SK-N-SH (cell line): ENCODE measurements at regions not wholly inside any gene's neighbourhood (a gene's known extent, or its start where the extent isn't known, plus 50 kb on each side); places are given as distances from the start of the nearest gene placed in this dataset.

Source experiments
- CTCF ChIA-PET: fragments of 300-600, 350-600 bp; formaldehyde crosslinking; extraction: SDS; loops from one replicate; lab custom pipeline; 2021; lab: Yijun Ruan, JAX
- POLR2A ChIA-PET: fragments of 350-600 bp; sonication (Branson Sonifier 250); formaldehyde crosslinking; extraction: SDS; loops from one replicate; lab custom pipeline; 2020; ENCODE audit warnings: antibody characterized with exemption, inconsistent platforms; lab: Yijun Ruan, JAX
- DNase-seq: peaks from one replicate; pipeline ENCODE4 v3.0.0; 2012
- H2AFZ ChIP-seq: fragments of 200-600 bp; sonication (generic); 2 replicates; pipeline ENCODE4 v1.8.1; 2016; ENCODE audit warnings: antibody characterized with exemption, mild to moderate bottlenecking, low read depth
- H3F3A ChIP-seq: fragments of 200-600 bp; sonication (generic); replicated peaks from 2 replicates; pipeline ENCODE3; 2016; ENCODE audit warnings: antibody characterized with exemption, mild to moderate bottlenecking; ENCODE audit not compliant: insufficient read depth
- H3K27ac ChIP-seq, 2 experiments: fragments of 200-500 bp in 1 of 2; fragments of 200-600 bp in 1 of 2; sonication (Bioruptor generic) in 1 of 2; sonication (generic), shearing (Covaris generic) in 1 of 2; 2 replicates each; pipeline versions ENCODE4 v1.5.1 to v1.6.1; 2014 to 2016; ENCODE audit warnings: low read depth in 2 of 2, inconsistent platforms in 1 of 2, low read length in 1 of 2, mild to moderate bottlenecking in 1 of 2, mixed read lengths in 1 of 2
- H3K27me3 ChIP-seq: fragments of 200-600 bp; sonication (generic), shearing (Covaris generic); 2 replicates; pipeline ENCODE4 v1.6.1; 2016; ENCODE audit warnings: mixed run types; ENCODE audit not compliant: insufficient read depth
- H3K36me3 ChIP-seq, 2 experiments: fragments of 200-500 bp in 1 of 2; fragments of 200-600 bp in 1 of 2; sonication (Bioruptor generic) in 1 of 2; sonication (generic) in 1 of 2; replicated peaks in 1 of 2; 2 replicates each; pipeline versions ENCODE3 to v1.5.1; 2014 to 2016; ENCODE audit warnings: low read length in 1 of 2, mild to moderate bottlenecking in 1 of 2; ENCODE audit not compliant: insufficient read depth in 2 of 2, control insufficient read depth in 1 of 2
- H3K4me1 ChIP-seq, 2 experiments: fragments of 200-500 bp in 1 of 2; fragments of 200-600 bp in 1 of 2; sonication (Bioruptor generic) in 1 of 2; sonication (generic), shearing (Covaris generic) in 1 of 2; 2 replicates each; pipeline versions ENCODE4 v1.5.1 to v1.6.1; 2014 to 2016; ENCODE audit warnings: low read depth in 1 of 2, low read length in 1 of 2, mixed run types in 1 of 2; ENCODE audit not compliant: insufficient read depth in 2 of 2, control insufficient read depth in 1 of 2
- H3K4me2 ChIP-seq: fragments of 200-600 bp; sonication (generic), shearing (Covaris generic); 2 replicates; pipeline ENCODE4 v1.6.1; 2017; ENCODE audit warnings: mixed run types
- H3K4me3 ChIP-seq, 2 experiments: fragments of 200-500 bp in 1 of 2; fragments of 200-600 bp in 1 of 2; sonication (Bioruptor generic) in 1 of 2; sonication (generic), shearing (Covaris generic) in 1 of 2; 2 replicates each; pipeline versions ENCODE4 v1.5.1 to v1.8.1; 2014 to 2016; ENCODE audit warnings: low read depth in 2 of 2, inconsistent platforms in 1 of 2, low read length in 1 of 2, mild to moderate bottlenecking in 1 of 2, mixed read lengths in 1 of 2, moderate library complexity in 1 of 2
- H3K79me2 ChIP-seq: fragments of 200-600 bp; sonication (generic); 2 replicates; pipeline ENCODE4 v1.8.1; 2017; ENCODE audit warnings: mild to moderate bottlenecking; ENCODE audit not compliant: insufficient read depth
- H3K9ac ChIP-seq: fragments of 200-600 bp; sonication (generic); 2 replicates; pipeline ENCODE4 v1.6.1; 2017; ENCODE audit warnings: mixed run types
- H3K9me2 ChIP-seq: fragments of 200-600 bp; sonication (generic); 2 replicates; pipeline ENCODE4 v1.6.1; 2017; ENCODE audit warnings: mixed run types
- H3K9me3 ChIP-seq: fragments of 200-600 bp; sonication (generic); 2 replicates; pipeline ENCODE4 v1.6.1; 2017; ENCODE audit warnings: mixed run types, mild to moderate bottlenecking, moderate library complexity
- H4K20me1 ChIP-seq: fragments of 200-600 bp; sonication (generic); 2 replicates; pipeline ENCODE4 v1.6.1; 2017; ENCODE audit warnings: mild to moderate bottlenecking, mixed run types; ENCODE audit not compliant: insufficient read depth
- CHD2 ChIP-seq: fragments of 150-350 bp; IDR thresholded peaks from 2 replicates; pipeline ENCODE4 v1.6.1; 2018; ENCODE audit warnings: low read length; ENCODE audit not compliant: partially characterized antibody
- EP300 ChIP-seq, 2 experiments: IDR thresholded peaks; 2 replicates each; pipeline versions ENCODE4 v1.4.0 to v1.6.1; 2012; ENCODE audit warnings: borderline replicate concordance in 1 of 2, low read depth in 1 of 2, low read length in 1 of 2
- FOXJ3 ChIP-seq: sonication (generic); formaldehyde crosslinking; IDR thresholded peaks from 2 replicates; pipeline ENCODE4 v1.5.1; 2020; ENCODE audit warnings: mild to moderate bottlenecking, missing genetic modification reagents
- JUND ChIP-seq: IDR thresholded peaks from 2 replicates; pipeline ENCODE4 v1.4.0; 2012
- MEF2A ChIP-seq: IDR thresholded peaks from 2 replicates; pipeline ENCODE4 v1.4.0; 2012; ENCODE audit warnings: low read depth, borderline replicate concordance
- MXI1 ChIP-seq: IDR thresholded peaks from 2 replicates; pipeline ENCODE4 v1.6.1; 2012; ENCODE audit warnings: mild to moderate bottlenecking, low read depth, low read length, improper control_type of control experiment
- NRF1 ChIP-seq: IDR thresholded peaks from 2 replicates; pipeline ENCODE4 v1.6.1; 2012; ENCODE audit warnings: low read depth, mild to moderate bottlenecking, low read length
- PBX3 ChIP-seq: IDR thresholded peaks from 2 replicates; pipeline ENCODE4; 2012
- RCOR1 ChIP-seq: fragments of 150-350 bp; IDR thresholded peaks from 2 replicates; pipeline ENCODE4 v1.6.1; 2017; ENCODE audit warnings: antibody characterized with exemption, low read length
- RXRA ChIP-seq: IDR thresholded peaks from 2 replicates; pipeline ENCODE4 v1.4.0; 2012; ENCODE audit warnings: low read depth, mild to moderate bottlenecking, borderline replicate concordance
- SIN3A ChIP-seq: IDR thresholded peaks from 2 replicates; pipeline ENCODE4 v1.6.1; 2012; ENCODE audit warnings: low read depth, mild to moderate bottlenecking, low read length, moderate library complexity, borderline replicate concordance
- SMC3 ChIP-seq: IDR thresholded peaks from 2 replicates; pipeline ENCODE4 v1.6.1; 2012; ENCODE audit warnings: low read depth, low read length, improper control_type of control experiment
- TCF12 ChIP-seq: IDR thresholded peaks from 2 replicates; pipeline ENCODE4 v1.4.0; 2012
- TEAD4 ChIP-seq: IDR thresholded peaks from 2 replicates; pipeline ENCODE4 v1.4.0; 2012; ENCODE audit warnings: mild to moderate bottlenecking, borderline replicate concordance; ENCODE audit not compliant: insufficient read depth
- USF2 ChIP-seq: fragments of 150-350 bp; IDR thresholded peaks from 2 replicates; pipeline ENCODE4 v1.6.1; 2017; ENCODE audit warnings: antibody characterized with exemption, low read length, low read depth, borderline replicate concordance
- ZBTB33 ChIP-seq: IDR thresholded peaks from 2 replicates; pipeline ENCODE4 v1.4.0; 2012; ENCODE audit warnings: low read depth, borderline replicate concordance
- WGBS: methylation state at CpG from one replicate; pipeline ENCODE4 v1.1.6; 2017; ENCODE audit warnings: low lambda C conversion rate; 5-methylcytosine and 5-hydroxymethylcytosine counted together
- TF ChIP-seq, protein P1 (sequence below): IDR thresholded peaks from 2 replicates; pipeline ENCODE4 v1.4.0; 2012; ENCODE audit warnings: low read depth, borderline replicate concordance
- TF ChIP-seq, protein P2 (sequence below): IDR thresholded peaks from 2 replicates; pipeline ENCODE4 v1.4.0; 2012; ENCODE audit warnings: low read depth

DNA sequence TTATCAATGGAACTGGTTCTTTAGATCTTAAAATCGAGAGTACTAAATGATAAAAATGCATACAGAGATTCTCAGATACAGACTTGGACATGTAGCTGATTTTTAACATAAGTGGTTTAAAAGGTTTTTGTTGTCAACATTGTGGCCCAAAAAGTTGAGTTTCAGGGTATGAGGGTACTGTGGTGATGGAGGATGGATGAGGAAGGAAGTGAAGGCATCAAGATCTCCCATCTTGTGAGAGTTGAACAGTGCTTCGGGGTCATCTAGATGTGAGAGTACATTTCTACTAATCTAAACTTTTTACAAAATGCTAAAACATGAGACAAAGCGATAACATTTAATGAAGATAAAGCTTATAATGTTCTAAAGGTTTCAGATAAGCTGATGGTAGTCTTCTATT lies 452.6 kb downstream of the PCNX1 start:
- Histone ChIP-seq H3K4me3 (no peak overlapping the region), H4K20me1 (no peaks in the 10 kb centered on the region)
- no peak for DNase-seq
- TF ChIP-seq USF2 = no peak
- TF ChIP-seq, all 33 proteins: peak for 0
- POLR2A ChIA-PET = interaction anchor here (0.5 kb wide), 1 partner anchor 13 kb away, joined by 3 read pairs; no protein-coding TSS in a partner anchor
- H3K79me2 ChIP-seq = peaks cover 95% of the 10 kb centered on the region
- no peaks in the 10 kb centered on the region for H3K36me3 ChIP-seq
- H3K9me2 ChIP-seq = no peaks in the 10 kb centered on the region
- H3K27ac ChIP-seq = no peak overlapping the region
- peaks cover under 1% of the 10 kb centered on the region for H3F3A ChIP-seq
- H3K4me2 ChIP-seq = no peak overlapping the region
- no peak overlapping the region for H2AFZ ChIP-seq
- H3K27me3 ChIP-seq = no peaks in the 10 kb centered on the region
- WGBS = 94% methylated on average over 3 of the region's 3 CpGs
- no peaks in the 10 kb centered on the region for H3K9me3 ChIP-seq
- peaks cover 34 to 51% of the 10 kb centered on the region in 2 experiments for H3K4me1 ChIP-seq
- CTCF ChIA-PET = no interaction called here
- H3K9ac ChIP-seq = no peak overlapping the region

DNA sequence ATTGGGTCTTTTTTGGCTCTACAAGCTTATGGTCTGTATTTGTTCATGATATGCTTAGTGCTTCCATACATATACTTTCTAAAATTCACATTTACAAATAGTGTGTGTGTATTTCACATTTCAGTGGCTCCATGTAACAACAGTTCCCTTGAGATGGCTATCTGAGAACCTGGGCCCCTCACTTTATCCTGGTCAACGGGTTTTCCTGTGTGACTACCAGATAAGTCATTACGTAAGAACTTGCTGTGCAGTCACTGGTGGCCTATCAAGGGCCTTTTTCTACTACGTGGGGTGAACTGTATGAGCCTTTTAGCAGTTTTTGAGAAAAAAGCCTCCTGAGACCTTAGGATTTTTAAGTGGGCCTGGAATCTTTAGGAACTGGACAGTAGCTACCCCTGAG lies 454.1 kb downstream of the PCNX1 start:
- H3K9me2 ChIP-seq = no peaks in the 10 kb centered on the region
- H3K27ac ChIP-seq = peak overlapping the region; percentile 5 to 50; a peak in 1 of 4 replicates
- no peak overlapping the region for H2AFZ ChIP-seq
- peaks cover 98% of the 10 kb centered on the region for H3K79me2 ChIP-seq
- H3K4me3 ChIP-seq = no peak overlapping the region
- H3K4me2 ChIP-seq = no peak overlapping the region
- no peaks in the 10 kb centered on the region for H3K9me3 ChIP-seq
- H3F3A ChIP-seq = no peaks in the 10 kb centered on the region
- no peaks in the 10 kb centered on the region for H4K20me1 ChIP-seq
- WGBS = 60% methylated on average over 2 of the region's 3 CpGs
- ChIA-PET CTCF (interaction anchor here (1.1 to 2.0 kb wide), 2 partner anchors 18 to 392 kb away, joined by 4 to 6 read pairs; no protein-coding TSS in a partner anchor), POLR2A (no interaction called here)
- no peaks in the 10 kb centered on the region for H3K27me3 ChIP-seq
- no peak for DNase-seq
- H3K36me3 ChIP-seq = no peaks in the 10 kb centered on the region
- H3K9ac ChIP-seq = no peak overlapping the region
- peaks cover 24 to 41% of the 10 kb centered on the region in 2 experiments for H3K4me1 ChIP-seq
- TF ChIP-seq MEF2A (no peak), NRF1 (no peak), SIN3A (no peak), RXRA (no peak), RCOR1 (no peak), EP300 (IDR thresholded peaks at IDR 0.05; ENCODE audit: borderline replicate concordance in 1 of 2, low read depth in 1 of 2, low read length in 1 of 2) (no peak)

DNA sequence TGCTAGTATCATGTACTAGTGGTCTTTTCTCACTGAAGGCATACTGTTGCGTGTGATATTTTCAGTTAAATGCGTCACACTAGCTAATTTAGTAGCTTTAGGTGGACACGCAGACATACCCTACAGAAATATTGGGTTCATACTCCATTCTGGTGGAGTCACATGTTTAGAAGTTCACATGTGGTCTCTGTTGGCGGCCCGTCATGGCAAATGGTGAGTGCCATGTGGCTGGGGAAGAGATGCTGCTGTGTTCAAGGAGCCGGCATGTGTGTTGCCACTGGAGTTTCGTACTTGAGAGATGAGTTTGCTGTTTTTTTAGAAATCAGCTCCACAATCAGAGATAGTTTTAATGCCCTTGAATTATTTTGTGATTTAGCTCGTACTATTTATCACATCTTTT lies 454.6 kb downstream of the PCNX1 start:
- CTCF ChIA-PET = interaction anchor here (1.1 to 2.0 kb wide), 3 partner anchors 19 to 391 kb away, joined by 3 to 6 read pairs (median 4); no protein-coding TSS in a partner anchor
- no peak for DNase-seq
- H3K4me1 ChIP-seq = peaks cover 24 to 41% of the 10 kb centered on the region in 2 experiments
- TF ChIP-seq SMC3 (no peak), ZBTB33 (no peak), CHD2 (no peak), FOXJ3 (CRISPR knock-in tag) (no peak), PBX3 (no peak), TEAD4 (no peak), MXI1 (no peak), JUND (no peak), TCF12 (no peak), RCOR1 (no peak), RXRA (no peak), NRF1 (no peak)
- TF ChIP-seq, protein P1, sequence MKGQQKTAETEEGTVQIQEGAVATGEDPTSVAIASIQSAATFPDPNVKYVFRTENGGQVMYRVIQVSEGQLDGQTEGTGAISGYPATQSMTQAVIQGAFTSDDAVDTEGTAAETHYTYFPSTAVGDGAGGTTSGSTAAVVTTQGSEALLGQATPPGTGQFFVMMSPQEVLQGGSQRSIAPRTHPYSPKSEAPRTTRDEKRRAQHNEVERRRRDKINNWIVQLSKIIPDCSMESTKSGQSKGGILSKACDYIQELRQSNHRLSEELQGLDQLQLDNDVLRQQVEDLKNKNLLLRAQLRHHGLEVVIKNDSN = no peak
- TF ChIP-seq, protein P2, sequence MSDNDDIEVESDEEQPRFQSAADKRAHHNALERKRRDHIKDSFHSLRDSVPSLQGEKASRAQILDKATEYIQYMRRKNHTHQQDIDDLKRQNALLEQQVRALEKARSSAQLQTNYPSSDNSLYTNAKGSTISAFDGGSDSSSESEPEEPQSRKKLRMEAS = no peak

More for the DNA sequence above, 454.6 kb downstream of the PCNX1 start:
- 95% methylated on average over 8 of the region's 8 CpGs for WGBS
- Histone ChIP-seq H2AFZ (no peak overlapping the region), H3K4me3 (no peak overlapping the region), H4K20me1 (no peaks in the 10 kb centered on the region), H3K27ac (peak overlapping the region in 1 of 2 experiments; percentile 51; a peak in 2 of 4 replicates), H3K36me3 (no peaks in the 10 kb centered on the region), H3K9me3 (no peaks in the 10 kb centered on the region), H3K4me2 (no peak overlapping the region), H3K27me3 (no peaks in the 10 kb centered on the region), H3K9ac (no peak overlapping the region), H3K9me2 (no peaks in the 10 kb centered on the region), H3K79me2 (peaks cover 98% of the 10 kb centered on the region), H3F3A (no peaks in the 10 kb centered on the region)
- POLR2A ChIA-PET = no interaction called here
